ENCODE measurements at regions not wholly inside any gene's neighbourhood (a gene's known extent, or its start where the extent isn't known, plus 50 kb on each side); places are given as distances from the start of the nearest gene placed in this dataset.

- TF ChIP-seq CTCF (IDR thresholded peaks at IDR 0.05) = no peak
- TF ChIP-seq POLR2A (IDR thresholded peaks at IDR 0.05) = no peak
These were observed 190.0 kb upstream of the MGMT start for GRCh38 chr10:129277084-129277483.
